SK-N-SH (cell line): ENCODE measurements at regions not wholly inside any gene's neighbourhood (a gene's known extent, or its start where the extent isn't known, plus 50 kb on each side); places are given as distances from the start of the nearest gene placed in this dataset.

Experiments used
- CTCF ChIA-PET: fragments of 300-600, 350-600 bp; formaldehyde crosslinking; extraction: SDS; loops from one replicate; lab custom pipeline; 2021; lab: Yijun Ruan, JAX
- POLR2A ChIA-PET: fragments of 350-600 bp; sonication (Branson Sonifier 250); formaldehyde crosslinking; extraction: SDS; loops from one replicate; lab custom pipeline; 2020; ENCODE audit warnings: antibody characterized with exemption, inconsistent platforms; lab: Yijun Ruan, JAX
- DNase-seq: peaks from one replicate; pipeline ENCODE4 v3.0.0; 2012
- H2AFZ ChIP-seq: fragments of 200-600 bp; sonication (generic); 2 replicates; pipeline ENCODE4 v1.8.1; 2016; ENCODE audit warnings: antibody characterized with exemption, mild to moderate bottlenecking, low read depth
- H3F3A ChIP-seq: fragments of 200-600 bp; sonication (generic); replicated peaks from 2 replicates; pipeline ENCODE3; 2016; ENCODE audit warnings: antibody characterized with exemption, mild to moderate bottlenecking; ENCODE audit not compliant: insufficient read depth
- H3K27ac ChIP-seq, 2 experiments: fragments of 200-500 bp in 1 of 2; fragments of 200-600 bp in 1 of 2; sonication (Bioruptor generic) in 1 of 2; sonication (generic), shearing (Covaris generic) in 1 of 2; 2 replicates each; pipeline versions ENCODE4 v1.5.1 to v1.6.1; 2014 to 2016; ENCODE audit warnings: low read depth in 2 of 2, inconsistent platforms in 1 of 2, low read length in 1 of 2, mild to moderate bottlenecking in 1 of 2, mixed read lengths in 1 of 2
- H3K27me3 ChIP-seq: fragments of 200-600 bp; sonication (generic), shearing (Covaris generic); 2 replicates; pipeline ENCODE4 v1.6.1; 2016; ENCODE audit warnings: mixed run types; ENCODE audit not compliant: insufficient read depth
- H3K36me3 ChIP-seq, 2 experiments: fragments of 200-500 bp in 1 of 2; fragments of 200-600 bp in 1 of 2; sonication (Bioruptor generic) in 1 of 2; sonication (generic) in 1 of 2; replicated peaks in 1 of 2; 2 replicates each; pipeline versions ENCODE3 to v1.5.1; 2014 to 2016; ENCODE audit warnings: low read length in 1 of 2, mild to moderate bottlenecking in 1 of 2; ENCODE audit not compliant: insufficient read depth in 2 of 2, control insufficient read depth in 1 of 2
- H3K4me1 ChIP-seq, 2 experiments: fragments of 200-500 bp in 1 of 2; fragments of 200-600 bp in 1 of 2; sonication (Bioruptor generic) in 1 of 2; sonication (generic), shearing (Covaris generic) in 1 of 2; 2 replicates each; pipeline versions ENCODE4 v1.5.1 to v1.6.1; 2014 to 2016; ENCODE audit warnings: low read depth in 1 of 2, low read length in 1 of 2, mixed run types in 1 of 2; ENCODE audit not compliant: insufficient read depth in 2 of 2, control insufficient read depth in 1 of 2
- H3K4me2 ChIP-seq: fragments of 200-600 bp; sonication (generic), shearing (Covaris generic); 2 replicates; pipeline ENCODE4 v1.6.1; 2017; ENCODE audit warnings: mixed run types
- H3K4me3 ChIP-seq, 2 experiments: fragments of 200-500 bp in 1 of 2; fragments of 200-600 bp in 1 of 2; sonication (Bioruptor generic) in 1 of 2; sonication (generic), shearing (Covaris generic) in 1 of 2; 2 replicates each; pipeline versions ENCODE4 v1.5.1 to v1.8.1; 2014 to 2016; ENCODE audit warnings: low read depth in 2 of 2, inconsistent platforms in 1 of 2, low read length in 1 of 2, mild to moderate bottlenecking in 1 of 2, mixed read lengths in 1 of 2, moderate library complexity in 1 of 2
- H3K79me2 ChIP-seq: fragments of 200-600 bp; sonication (generic); 2 replicates; pipeline ENCODE4 v1.8.1; 2017; ENCODE audit warnings: mild to moderate bottlenecking; ENCODE audit not compliant: insufficient read depth
- H3K9ac ChIP-seq: fragments of 200-600 bp; sonication (generic); 2 replicates; pipeline ENCODE4 v1.6.1; 2017; ENCODE audit warnings: mixed run types
- H3K9me2 ChIP-seq: fragments of 200-600 bp; sonication (generic); 2 replicates; pipeline ENCODE4 v1.6.1; 2017; ENCODE audit warnings: mixed run types
- H3K9me3 ChIP-seq: fragments of 200-600 bp; sonication (generic); 2 replicates; pipeline ENCODE4 v1.6.1; 2017; ENCODE audit warnings: mixed run types, mild to moderate bottlenecking, moderate library complexity
- H4K20me1 ChIP-seq: fragments of 200-600 bp; sonication (generic); 2 replicates; pipeline ENCODE4 v1.6.1; 2017; ENCODE audit warnings: mild to moderate bottlenecking, mixed run types; ENCODE audit not compliant: insufficient read depth
- FOSL2 ChIP-seq: IDR thresholded peaks from 2 replicates; pipeline ENCODE4 v1.4.0; 2012; ENCODE audit warnings: low read depth, mild to moderate bottlenecking, moderate library complexity, borderline replicate concordance
- GABPA ChIP-seq: IDR thresholded peaks from 2 replicates; pipeline ENCODE4 v1.4.0; 2012; ENCODE audit warnings: low read depth, mild to moderate bottlenecking
- IRF3 ChIP-seq: fragments of 150-350 bp; IDR thresholded peaks from 2 replicates; pipeline ENCODE4 v1.6.1; 2016; ENCODE audit warnings: mild to moderate bottlenecking, low read depth, low read length
- MEF2A ChIP-seq: IDR thresholded peaks from 2 replicates; pipeline ENCODE4 v1.4.0; 2012; ENCODE audit warnings: low read depth, borderline replicate concordance
- MXI1 ChIP-seq: IDR thresholded peaks from 2 replicates; pipeline ENCODE4 v1.6.1; 2012; ENCODE audit warnings: mild to moderate bottlenecking, low read depth, low read length, improper control_type of control experiment
- NFIC ChIP-seq: IDR thresholded peaks from 2 replicates; pipeline ENCODE4 v1.4.0; 2012; ENCODE audit warnings: borderline replicate concordance
- NRF1 ChIP-seq: IDR thresholded peaks from 2 replicates; pipeline ENCODE4 v1.6.1; 2012; ENCODE audit warnings: low read depth, mild to moderate bottlenecking, low read length
- PBX3 ChIP-seq: IDR thresholded peaks from 2 replicates; pipeline ENCODE4; 2012
- POLR2AphosphoS5 ChIP-seq: IDR thresholded peaks from 2 replicates; pipeline ENCODE4 v1.6.1; 2012; ENCODE audit warnings: low read depth, low read length
- RAD21 ChIP-seq: IDR thresholded peaks from 2 replicates; pipeline ENCODE4 v1.6.1; 2012; ENCODE audit warnings: mild to moderate bottlenecking, low read length
- RCOR1 ChIP-seq: fragments of 150-350 bp; IDR thresholded peaks from 2 replicates; pipeline ENCODE4 v1.6.1; 2017; ENCODE audit warnings: antibody characterized with exemption, low read length
- RFX5 ChIP-seq: IDR thresholded peaks from 2 replicates; pipeline ENCODE4 v1.6.1; 2012; ENCODE audit warnings: mild to moderate bottlenecking, improper control_type of control experiment, low read length
- SIN3A ChIP-seq: IDR thresholded peaks from 2 replicates; pipeline ENCODE4 v1.6.1; 2012; ENCODE audit warnings: low read depth, mild to moderate bottlenecking, low read length, moderate library complexity, borderline replicate concordance
- SMC3 ChIP-seq: IDR thresholded peaks from 2 replicates; pipeline ENCODE4 v1.6.1; 2012; ENCODE audit warnings: low read depth, low read length, improper control_type of control experiment
- TAF1 ChIP-seq: IDR thresholded peaks from 2 replicates; pipeline ENCODE4 v1.6.1; 2012; ENCODE audit warnings: low read depth, mild to moderate bottlenecking, low read length, moderate library complexity, borderline replicate concordance
- TEAD4 ChIP-seq: IDR thresholded peaks from 2 replicates; pipeline ENCODE4 v1.4.0; 2012; ENCODE audit warnings: mild to moderate bottlenecking, borderline replicate concordance; ENCODE audit not compliant: insufficient read depth
- USF1 ChIP-seq: IDR thresholded peaks from 2 replicates; pipeline ENCODE4 v1.4.0; 2012; ENCODE audit warnings: low read depth, borderline replicate concordance
- USF2 ChIP-seq: fragments of 150-350 bp; IDR thresholded peaks from 2 replicates; pipeline ENCODE4 v1.6.1; 2017; ENCODE audit warnings: antibody characterized with exemption, low read length, low read depth, borderline replicate concordance
- YY1 ChIP-seq: IDR thresholded peaks from 2 replicates; pipeline ENCODE4 v1.4.0; 2012; ENCODE audit warnings: low read depth, mild to moderate bottlenecking
- ZBTB33 ChIP-seq: IDR thresholded peaks from 2 replicates; pipeline ENCODE4 v1.4.0; 2012; ENCODE audit warnings: low read depth, borderline replicate concordance
- WGBS: methylation state at CpG from one replicate; pipeline ENCODE4 v1.1.6; 2017; ENCODE audit warnings: low lambda C conversion rate; 5-methylcytosine and 5-hydroxymethylcytosine counted together

- WGBS: 81% methylated on average over 1 of the region's 1 CpG
- ChIA-PET POLR2A (no interaction called here), CTCF (no interaction called here)
- no peaks in the 10 kb centered on the region for H3K9me2 ChIP-seq
- no peaks in the 10 kb centered on the region for H3K79me2 ChIP-seq
- H3K27ac ChIP-seq: no peak overlapping the region
- H4K20me1 ChIP-seq: no peaks in the 10 kb centered on the region
- H3K36me3 ChIP-seq: no peaks in the 10 kb centered on the region
- no peak overlapping the region for H2AFZ ChIP-seq
- H3F3A ChIP-seq: no peaks in the 10 kb centered on the region
- H3K4me3 ChIP-seq: no peak overlapping the region
- H3K9ac ChIP-seq: no peak overlapping the region
- no peaks in the 10 kb centered on the region for H3K9me3 ChIP-seq
- TF ChIP-seq FOSL2 (no peak), RCOR1 (no peak), IRF3 (no peak), MEF2A (no peak), PBX3 (no peak), POLR2AphosphoS5 (no peak), RAD21 (no peak), RFX5 (no peak), SMC3 (no peak), USF2 (no peak), GABPA (no peak), MXI1 (no peak), USF1 (no peak), TAF1 (no peak), NRF1 (no peak), TEAD4 (no peak), ZBTB33 (no peak), SIN3A (no peak), YY1 (no peak), NFIC (no peak)
- H3K4me2 ChIP-seq: no peak overlapping the region
- peaks cover 0 to 15% of the 10 kb centered on the region in 2 experiments; a peak in 1 of 4 replicates for H3K4me1 ChIP-seq
- no peak for DNase-seq
- H3K27me3 ChIP-seq: no peaks in the 10 kb centered on the region
These were observed 164.2 kb upstream of the SETBP1 start for GRCh38 chr18:44516450-44516849.
